22Rv1 (cell line): ENCODE measurements at regions not wholly inside any gene's neighbourhood (a gene's known extent, or its start where the extent isn't known, plus 50 kb on each side); places are given as distances from the start of the nearest gene placed in this dataset.

ENCODE experiments used
- ZFX ChIP-seq: fragments of 450-650 bp; IDR thresholded peaks from 2 replicates; pipeline ENCODE4 v1.6.1; 2017; ENCODE audit warnings: antibody characterized with exemption, borderline replicate concordance
- TF ChIP-seq, protein P1 (sequence below): fragments of 450-650 bp; IDR thresholded peaks from 2 replicates; pipeline ENCODE4 v1.5.1; 2017; ENCODE audit warnings: mild to moderate bottlenecking

DNA sequence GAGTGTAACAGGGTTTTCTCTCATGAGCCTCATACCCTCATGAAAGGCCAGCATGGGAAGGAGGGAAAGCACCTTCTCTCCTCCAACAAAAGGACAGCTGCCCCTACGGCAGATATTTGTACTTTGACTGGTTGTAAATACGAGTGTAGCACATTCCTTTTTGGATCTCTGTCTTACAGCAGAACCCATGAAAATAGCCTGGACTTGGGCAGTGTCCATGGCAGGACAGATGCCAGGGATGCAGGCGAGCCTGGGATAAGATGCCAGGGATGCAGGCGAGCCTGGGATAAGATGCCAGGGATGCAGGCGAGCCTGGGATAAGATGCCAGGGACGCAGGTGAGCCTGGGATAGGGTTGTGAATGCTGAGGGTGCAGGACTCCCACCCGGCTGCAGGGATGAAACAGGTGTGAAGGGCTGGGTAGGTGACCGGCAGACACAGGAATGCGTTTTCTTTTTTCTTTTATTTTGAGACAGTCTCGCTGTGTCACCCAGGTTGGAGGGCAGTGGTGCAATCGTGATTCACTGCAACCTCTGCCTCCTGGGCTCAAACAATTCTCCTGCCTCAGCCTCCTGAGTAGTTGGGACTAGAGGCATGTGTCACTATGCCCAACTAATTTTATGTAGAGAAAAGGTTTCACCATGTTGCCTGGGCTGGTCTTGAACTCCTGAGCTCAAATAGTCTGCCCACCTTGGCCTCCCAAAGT is 120.0 kb downstream of the BEGAIN start:
- TF ChIP-seq, protein P1, sequence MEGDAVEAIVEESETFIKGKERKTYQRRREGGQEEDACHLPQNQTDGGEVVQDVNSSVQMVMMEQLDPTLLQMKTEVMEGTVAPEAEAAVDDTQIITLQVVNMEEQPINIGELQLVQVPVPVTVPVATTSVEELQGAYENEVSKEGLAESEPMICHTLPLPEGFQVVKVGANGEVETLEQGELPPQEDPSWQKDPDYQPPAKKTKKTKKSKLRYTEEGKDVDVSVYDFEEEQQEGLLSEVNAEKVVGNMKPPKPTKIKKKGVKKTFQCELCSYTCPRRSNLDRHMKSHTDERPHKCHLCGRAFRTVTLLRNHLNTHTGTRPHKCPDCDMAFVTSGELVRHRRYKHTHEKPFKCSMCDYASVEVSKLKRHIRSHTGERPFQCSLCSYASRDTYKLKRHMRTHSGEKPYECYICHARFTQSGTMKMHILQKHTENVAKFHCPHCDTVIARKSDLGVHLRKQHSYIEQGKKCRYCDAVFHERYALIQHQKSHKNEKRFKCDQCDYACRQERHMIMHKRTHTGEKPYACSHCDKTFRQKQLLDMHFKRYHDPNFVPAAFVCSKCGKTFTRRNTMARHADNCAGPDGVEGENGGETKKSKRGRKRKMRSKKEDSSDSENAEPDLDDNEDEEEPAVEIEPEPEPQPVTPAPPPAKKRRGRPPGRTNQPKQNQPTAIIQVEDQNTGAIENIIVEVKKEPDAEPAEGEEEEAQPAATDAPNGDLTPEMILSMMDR, result no peak
- no peak for TF ChIP-seq ZFX
